Heart left ventricle (tissue), 16 donors: ENCODE measurements at regions not wholly inside any gene's neighbourhood (a gene's known extent, or its start where the extent isn't known, plus 50 kb on each side); places are given as distances from the start of the nearest gene placed in this dataset.

Experiments
- ATAC-seq, 4 donors: fragments of 200-7000 bp; cut with Tn5 transposase; one replicate each; pipeline ENCODE4 v1.9.1; 2020 to 2022; ENCODE audit warnings: moderate library complexity in 4 of 4, mild to moderate bottlenecking in 3 of 4, moderate number of reproducible peaks in 1 of 4
- DNase-seq, 5 donors: peaks; one replicate each; pipeline ENCODE4 v3.0.0-alpha.2; 2020
- H3K27ac ChIP-seq, 12 donors: fragments of 200-600 bp; sonication (generic) in 4 of 12; one replicate each; pipeline versions ENCODE4 v1.5.0 to v1.8.0; 2016 to 2022; ENCODE audit warnings: mild to moderate bottlenecking in 2 of 12
- H3K27me3 ChIP-seq, 9 donors: fragments of 200-600 bp; sonication (generic) in 2 of 9; one replicate each; pipeline versions ENCODE4 v1.5.1 to v1.8.0; 2016 to 2022; ENCODE audit warnings: mild to moderate bottlenecking in 3 of 9
- H3K36me3 ChIP-seq, 9 donors: fragments of 200-600 bp; sonication (generic) in 2 of 9; one replicate each; pipeline versions ENCODE4 v1.5.0 to v1.8.0; 2018 to 2022; ENCODE audit warnings: mild to moderate bottlenecking in 2 of 9
- H3K4me1 ChIP-seq, 12 donors: fragments of 200-600 bp; sonication (generic) in 4 of 12; one replicate each; pipeline versions ENCODE4 v1.5.0 to v1.8.0; 2016 to 2022; ENCODE audit warnings: mild to moderate bottlenecking in 3 of 12
- H3K4me3 ChIP-seq, 12 donors: fragments of 200-600 bp; sonication (generic) in 4 of 12; one replicate each; pipeline versions ENCODE4 v1.5.0 to v1.8.0; 2017 to 2022; ENCODE audit warnings: mild to moderate bottlenecking in 9 of 12, moderate library complexity in 4 of 12
- H3K9me3 ChIP-seq, 12 donors: fragments of 200-600 bp; sonication (generic) in 4 of 12; one replicate each; pipeline versions ENCODE4 v1.5.0 to v1.8.0; 2016 to 2022; ENCODE audit warnings: mild to moderate bottlenecking in 1 of 12
- POLR2A ChIP-seq, 2 donors: fragments of 450-650 bp; IDR thresholded peaks; one replicate each; pipeline ENCODE4 v1.6.1; 2017; ENCODE audit warnings: antibody characterized with exemption in 2 of 2, mild to moderate bottlenecking in 2 of 2, moderate library complexity in 2 of 2
- WGBS, 4 donors: extraction: QIAGEN DNeasy Blood & Tissue Kit in 2 of 4; methylation state at CpG; one replicate each; pipeline versions ENCODE4 v1.1.5 to v1.1.7; 2013 to 2018; 5-methylcytosine and 5-hydroxymethylcytosine counted together
- intact Hi-C, 10 donors: fragments of 100-400 bp; cut with DNase I; formaldehyde crosslinking; loops; one replicate each; pipeline versions ENCODE4 v1.11.1 to v1.14.2; 2022
- TF ChIP-seq, protein P1 (sequence below), 12 donors: fragments of 200-600 bp; sonication (generic) in 4 of 12; IDR thresholded peaks; one replicate each; pipeline versions ENCODE4 v1.5.0 to v1.8.0; 2018 to 2022; ENCODE audit warnings: antibody characterized with exemption in 12 of 12, mild to moderate bottlenecking in 5 of 12
- donor health status: ischemic (EF 13 %, LVEDD 7.1; RV severe dilation, severe dysfunction).
- donor health status: healthy with polysubstance abuse.
- donor health status: DM: no; HTN: yes; CAD: no.
- donor health status: DM: no; HTN: no; CAD: no.
- donor health status: ischemic (EF 25% LVEDD 6.9; RV normal size, moderate dysfunction).
- donor health status: ischemic (EF 25% LVEDD 5.7; RV mildly dilated, moderate dysfunction).
- donor health status: healthy.
- donor health status: DM: yes; HTN: yes; CAD: no.
- donor health status: ischemic (EF 35%, LVEDD 5.7; RV mildly dilated, moderate dysfunction).
- donor health status: nonischemic (EF 11% LVEDD 7.7; RV severe dilation, severe dysfunction).
- donor health status: DM: yes; HTN: yes; CAD: no.
- donor health status: PGD.
- donor health status: ischemic (EF 29% LVEDD 5.4; RV normal size, mild dysfunction).
- donor health status: nonischemic (EF 23%, LVEDD 6.1; RV moderate dilation, normal function).

DNA sequence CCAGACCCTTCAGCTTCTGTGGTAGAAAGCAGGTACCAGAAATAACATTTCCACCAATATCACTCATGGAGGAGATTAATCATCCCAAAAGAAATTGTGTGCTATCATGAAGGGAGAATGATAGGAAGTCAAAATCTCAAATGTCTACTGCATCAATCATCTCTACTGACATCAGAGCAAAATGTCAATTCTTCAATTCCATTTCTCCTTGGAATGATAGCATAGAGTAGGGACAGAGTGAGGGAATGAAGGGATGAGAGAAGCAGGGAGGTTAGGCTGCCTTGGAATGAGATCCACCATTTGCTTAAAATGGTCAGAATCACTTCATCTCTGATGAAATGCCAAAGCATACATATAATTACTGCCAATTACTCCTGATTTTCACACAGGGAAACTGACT is 371.8 kb upstream of the ACVR2A start:
- ATAC-seq (no peak), DNase-seq (no peak)
- Histone ChIP-seq H3K27me3 (peaks cover 0 to 4% (median 0%) of the 10 kb centered on the region in 9 donors), H3K4me1 (no peaks in the 10 kb centered on the region), H3K9me3 (no peaks in the 10 kb centered on the region), H3K4me3 (no peak overlapping the region), H3K36me3 (no peaks in the 10 kb centered on the region), H3K27ac (no peak overlapping the region)
- TF ChIP-seq POLR2A (IDR thresholded peaks at IDR 0.05) = no peak
- TF ChIP-seq, protein P1, sequence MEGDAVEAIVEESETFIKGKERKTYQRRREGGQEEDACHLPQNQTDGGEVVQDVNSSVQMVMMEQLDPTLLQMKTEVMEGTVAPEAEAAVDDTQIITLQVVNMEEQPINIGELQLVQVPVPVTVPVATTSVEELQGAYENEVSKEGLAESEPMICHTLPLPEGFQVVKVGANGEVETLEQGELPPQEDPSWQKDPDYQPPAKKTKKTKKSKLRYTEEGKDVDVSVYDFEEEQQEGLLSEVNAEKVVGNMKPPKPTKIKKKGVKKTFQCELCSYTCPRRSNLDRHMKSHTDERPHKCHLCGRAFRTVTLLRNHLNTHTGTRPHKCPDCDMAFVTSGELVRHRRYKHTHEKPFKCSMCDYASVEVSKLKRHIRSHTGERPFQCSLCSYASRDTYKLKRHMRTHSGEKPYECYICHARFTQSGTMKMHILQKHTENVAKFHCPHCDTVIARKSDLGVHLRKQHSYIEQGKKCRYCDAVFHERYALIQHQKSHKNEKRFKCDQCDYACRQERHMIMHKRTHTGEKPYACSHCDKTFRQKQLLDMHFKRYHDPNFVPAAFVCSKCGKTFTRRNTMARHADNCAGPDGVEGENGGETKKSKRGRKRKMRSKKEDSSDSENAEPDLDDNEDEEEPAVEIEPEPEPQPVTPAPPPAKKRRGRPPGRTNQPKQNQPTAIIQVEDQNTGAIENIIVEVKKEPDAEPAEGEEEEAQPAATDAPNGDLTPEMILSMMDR (IDR thresholded peaks at IDR 0.05) = no peak
- intact Hi-C loops = no loop called here

DNA sequence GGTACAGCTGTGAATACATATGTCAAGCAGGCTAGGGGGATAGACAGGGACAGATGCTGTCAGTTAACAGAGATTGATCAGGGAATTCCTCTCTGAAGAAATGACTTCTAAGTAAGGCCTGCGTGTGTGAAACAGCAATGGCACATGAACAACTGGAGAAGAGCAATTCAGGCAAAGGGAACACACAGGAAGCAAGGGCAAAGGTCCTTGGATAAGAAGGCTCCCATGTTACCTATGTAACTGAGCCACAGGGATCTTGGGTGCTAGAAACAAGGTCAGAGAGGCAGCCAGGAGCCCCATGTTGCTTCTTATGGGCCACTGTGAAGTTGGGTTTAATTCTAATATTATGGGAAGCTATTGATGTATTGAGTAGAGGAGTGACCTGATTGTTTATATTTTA is 373.7 kb upstream of the ACVR2A start:
- TF ChIP-seq, protein P1 (IDR thresholded peaks at IDR 0.05) = no peak
- TF ChIP-seq POLR2A (IDR thresholded peaks at IDR 0.05) = no peak
- intact Hi-C loops = no loop called here
- Histone ChIP-seq H3K4me1 (no peaks in the 10 kb centered on the region), H3K4me3 (no peak overlapping the region), H3K36me3 (no peaks in the 10 kb centered on the region), H3K27me3 (peaks cover 0 to 4% (median 0%) of the 10 kb centered on the region in 9 donors), H3K27ac (no peak overlapping the region), H3K9me3 (no peaks in the 10 kb centered on the region)
- ATAC-seq = no peak
- WGBS, 4 donors = 78 to 94% (median 87%) methylated on average over 1 of the region's 1 CpG
- no peak for DNase-seq

DNA sequence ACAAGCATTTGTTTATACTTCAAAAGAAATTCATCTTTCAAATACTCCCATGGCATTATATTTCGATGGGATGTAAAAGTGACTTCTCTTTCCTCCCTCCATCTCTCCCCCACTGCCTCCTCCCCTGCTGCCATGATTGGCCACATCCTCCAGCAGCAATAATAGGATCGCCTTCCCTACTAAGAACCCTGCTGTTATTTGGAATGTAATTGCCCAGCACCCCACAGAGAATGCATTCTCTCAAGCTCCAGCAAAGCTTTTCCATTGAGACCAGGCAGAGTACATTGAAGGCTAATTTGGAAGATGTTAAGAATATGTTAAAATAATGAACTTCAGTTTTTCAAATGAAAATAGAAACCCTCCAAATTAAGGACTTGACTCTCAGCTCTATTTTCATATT is 375.4 kb upstream of the ACVR2A start:
- H3K36me3 ChIP-seq = no peaks in the 10 kb centered on the region
- no peak overlapping the region for H3K27ac ChIP-seq
- no peak overlapping the region for H3K4me3 ChIP-seq
- H3K27me3 ChIP-seq = no peaks in the 10 kb centered on the region
- no peak for DNase-seq
- TF ChIP-seq, protein P1 (IDR thresholded peaks at IDR 0.05) = no peak
- TF ChIP-seq POLR2A (IDR thresholded peaks at IDR 0.05) = no peak
- H3K4me1 ChIP-seq = no peaks in the 10 kb centered on the region
- intact Hi-C loops = no loop called here
- no peak for ATAC-seq
- 39 to 61% (median 51%) methylated on average over 2 of the region's 2 CpGs for WGBS, 4 donors
- no peaks in the 10 kb centered on the region for H3K9me3 ChIP-seq

DNA sequence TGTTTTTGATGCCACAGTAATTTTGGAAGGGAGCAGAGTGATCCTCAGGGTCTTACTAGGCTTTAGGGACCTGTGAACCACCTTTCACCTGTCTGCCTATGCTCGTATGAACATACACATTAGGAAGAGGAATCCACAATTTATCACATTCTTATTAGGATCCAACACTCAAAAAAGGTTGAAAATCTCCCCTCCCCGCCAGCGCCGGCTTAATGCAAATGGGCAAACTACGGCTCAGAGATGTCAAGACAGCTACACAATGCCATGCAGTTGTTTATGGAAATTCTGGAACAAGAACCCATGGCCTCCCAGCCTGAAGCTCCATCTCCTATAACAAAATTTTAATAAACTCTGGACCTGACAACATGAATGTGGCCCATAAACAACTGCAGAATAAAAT is 375.9 kb upstream of the ACVR2A start:
- no peak for DNase-seq
- ATAC-seq = no peak
- Histone ChIP-seq H3K27ac (no peak overlapping the region), H3K36me3 (no peaks in the 10 kb centered on the region), H3K9me3 (no peaks in the 10 kb centered on the region), H3K27me3 (no peaks in the 10 kb centered on the region), H3K4me3 (no peak overlapping the region), H3K4me1 (no peaks in the 10 kb centered on the region)
- intact Hi-C loops = no loop called here
- TF ChIP-seq, protein P1 (IDR thresholded peaks at IDR 0.05) = no peak
- TF ChIP-seq POLR2A (IDR thresholded peaks at IDR 0.05) = no peak
- 70 to 80% (median 76%) methylated on average over 5 of the region's 5 CpGs for WGBS, 4 donors
